Endothelial cell of umbilical vein (primary cell): ENCODE measurements at regions not wholly inside any gene's neighbourhood (a gene's known extent, or its start where the extent isn't known, plus 50 kb on each side); places are given as distances from the start of the nearest gene placed in this dataset.

ENCODE experiments used
- BruUV-seq: library from RNA; stranded (reverse); fragments of 400-500 nt; replicated peaks from 2 replicates; lab custom pipeline; 2021; lab: Mats Ljungman, UMichigan
- CTCF ChIA-PET: fragments of 300-600, 350-600 bp; sonication (Branson Sonifier 250); formaldehyde crosslinking; loops from one replicate; lab custom pipeline; 2021; ENCODE audit warnings: antibody characterized with exemption, inconsistent platforms; lab: Charles Lee
- POLR2A ChIA-PET: fragments of 300-600, 350-600 bp; sonication (Branson Sonifier 250); formaldehyde crosslinking; loops from one replicate; lab custom pipeline; 2021; ENCODE audit warnings: antibody characterized with exemption, inconsistent platforms; lab: Charles Lee
- DNase-seq: peaks from one replicate; pipeline ENCODE4 v3.0.0-alpha.2; 2011; ENCODE audit warnings: low read depth, low spot score
- FAIRE-seq: peaks from 2 replicates; lab custom pipeline; 2011; peaks lifted over from hg19 to GRCh38; lab: Jason Lieb, UNC
- H2AFZ ChIP-seq: 2 replicates; pipeline ENCODE4 v1.6.0; 2012; ENCODE audit warnings: low read depth, low read length, control low read depth, inconsistent platforms
- H3K27ac ChIP-seq: 2 replicates; pipeline ENCODE4 v1.5.1; 2011; ENCODE audit warnings: low read depth, mild to moderate bottlenecking, control low read depth, low read length, moderate library complexity; ENCODE audit not compliant: insufficient read depth
- H3K27me3 ChIP-seq, 2 experiments: 2 replicates each; pipeline versions ENCODE4 v1.6.0 to v1.6.1; 2011; ENCODE audit warnings: low read length in 2 of 2, mixed read lengths in 1 of 2; ENCODE audit not compliant: control insufficient read depth in 2 of 2, insufficient read depth in 2 of 2
- H3K36me3 ChIP-seq, 2 experiments: 2 replicates in 1 of 2; 3 replicates in 1 of 2; pipeline ENCODE4 v1.5.1; 2011; ENCODE audit warnings: low read length in 2 of 2, mild to moderate bottlenecking in 1 of 2, moderate library complexity in 1 of 2; ENCODE audit not compliant: control insufficient read depth in 2 of 2, insufficient read depth in 2 of 2; ENCODE audit errors: extremely low read depth in 1 of 2
- H3K4me1 ChIP-seq: 3 replicates; pipeline ENCODE4 v1.5.1; 2011; ENCODE audit warnings: mild to moderate bottlenecking, low read length; ENCODE audit not compliant: control insufficient read depth, insufficient read depth; ENCODE audit errors: extremely low read depth
- H3K4me2 ChIP-seq: 2 replicates; pipeline ENCODE4 v1.6.1; 2011; ENCODE audit warnings: low read length, control low read depth, mixed read lengths; ENCODE audit not compliant: insufficient read depth
- H3K4me3 ChIP-seq, 3 experiments: fragments of 200-600 bp in 1 of 3; sonication (generic), shearing (Covaris generic) in 1 of 3; replicated peaks in 1 of 3; 2 replicates each; pipeline ENCODE4 v1.5.1; 2011 to 2016; ENCODE audit warnings: control low read depth in 3 of 3, low read length in 3 of 3, mild to moderate bottlenecking in 2 of 3, inconsistent platforms in 1 of 3, low read depth in 1 of 3, moderate library complexity in 1 of 3; ENCODE audit not compliant: insufficient read depth in 1 of 3
- H3K79me2 ChIP-seq: 2 replicates; pipeline ENCODE4 v1.6.0; 2012; ENCODE audit warnings: low read length, inconsistent platforms; ENCODE audit not compliant: control insufficient read depth, insufficient read depth
- H3K9ac ChIP-seq: replicated peaks from 2 replicates; pipeline ENCODE3; 2011; ENCODE audit warnings: low read length, control low read depth; ENCODE audit not compliant: insufficient read depth; ENCODE audit errors: extremely low read depth
- H3K9me1 ChIP-seq: replicated peaks from 3 replicates; pipeline ENCODE4 v1.6.0; 2011; ENCODE audit warnings: mild to moderate bottlenecking, low read length; ENCODE audit not compliant: control insufficient read depth, insufficient read depth; ENCODE audit errors: extremely low read depth
- H3K9me3 ChIP-seq: replicated peaks from 2 replicates; pipeline ENCODE4 v1.5.1; 2012; ENCODE audit warnings: low read length, inconsistent platforms; ENCODE audit not compliant: control insufficient read depth, insufficient read depth
- H4K20me1 ChIP-seq: replicated peaks from 2 replicates; pipeline ENCODE3; 2011; ENCODE audit warnings: mild to moderate bottlenecking, low read length; ENCODE audit not compliant: control insufficient read depth, insufficient read depth; ENCODE audit errors: extremely low read depth
- CTCF ChIP-seq, 2 donors: IDR thresholded peaks; 1 replicate in 1 of 2; 2 replicates in 1 of 2; pipeline ENCODE4 v1.5.1; 2011; ENCODE audit warnings: low read length in 2 of 2, mild to moderate bottlenecking in 2 of 2, moderate library complexity in 2 of 2, control low read depth in 1 of 2, inconsistent platforms in 1 of 2, low read depth in 1 of 2; ENCODE audit not compliant: insufficient read depth in 1 of 2; ENCODE audit errors: extremely low read depth in 1 of 2
- EZH2 ChIP-seq: IDR thresholded peaks from 2 replicates; pipeline ENCODE4 v1.6.1; 2012; ENCODE audit warnings: borderline replicate concordance, low read depth, mild to moderate bottlenecking, moderate library complexity, low read length, inconsistent platforms; ENCODE audit not compliant: severe bottlenecking
- FOS ChIP-seq: IDR thresholded peaks from 2 replicates; pipeline ENCODE4 v1.6.1; 2011; ENCODE audit warnings: mild to moderate bottlenecking, low read length, moderate library complexity, borderline replicate concordance; ENCODE audit not compliant: insufficient read depth
- GATA2 ChIP-seq: IDR thresholded peaks from 2 replicates; pipeline ENCODE4 v1.7.0; 2011; ENCODE audit warnings: low read depth, mild to moderate bottlenecking, moderate library complexity, mixed read lengths, low read length; ENCODE audit not compliant: insufficient read length, insufficient read depth
- JUN ChIP-seq: IDR thresholded peaks from 2 replicates; pipeline ENCODE4 v1.6.1; 2011; ENCODE audit warnings: borderline replicate concordance, low read depth; ENCODE audit not compliant: insufficient read length, insufficient read depth
- MAX ChIP-seq: IDR thresholded peaks from 2 replicates; pipeline ENCODE4 v1.6.1; 2011; ENCODE audit not compliant: insufficient read depth, insufficient read length
- MYC ChIP-seq: IDR thresholded peaks from one replicate; pipeline ENCODE4 v1.6.1; 2011; ENCODE audit warnings: mild to moderate bottlenecking, low read depth, low read length
- POLR2A ChIP-seq: IDR thresholded peaks from 2 replicates; pipeline ENCODE4 v1.6.1; 2012; ENCODE audit warnings: low read depth, mild to moderate bottlenecking, control low read depth, low read length
- POLR2AphosphoS5 ChIP-seq: IDR thresholded peaks from 2 replicates; pipeline ENCODE4 v1.6.1; 2012; ENCODE audit warnings: low read depth, mild to moderate bottlenecking, control low read depth, low read length, moderate library complexity; ENCODE audit not compliant: insufficient read depth
- dilution Hi-C: fragments of 300-500 bp; cut with MboI; formaldehyde crosslinking; loops from one replicate; pipeline ENCODE4 v1.15.0; 2019; ENCODE audit warnings: low sequenced_read_pairs; ENCODE audit not compliant: extremely low pct_ligation_motif_present
- intact Hi-C: fragments of 100-400 bp; cut with micrococcal nuclease; formaldehyde crosslinking; loops from one replicate; pipeline ENCODE4 v1.10.0; 2022

DNA sequence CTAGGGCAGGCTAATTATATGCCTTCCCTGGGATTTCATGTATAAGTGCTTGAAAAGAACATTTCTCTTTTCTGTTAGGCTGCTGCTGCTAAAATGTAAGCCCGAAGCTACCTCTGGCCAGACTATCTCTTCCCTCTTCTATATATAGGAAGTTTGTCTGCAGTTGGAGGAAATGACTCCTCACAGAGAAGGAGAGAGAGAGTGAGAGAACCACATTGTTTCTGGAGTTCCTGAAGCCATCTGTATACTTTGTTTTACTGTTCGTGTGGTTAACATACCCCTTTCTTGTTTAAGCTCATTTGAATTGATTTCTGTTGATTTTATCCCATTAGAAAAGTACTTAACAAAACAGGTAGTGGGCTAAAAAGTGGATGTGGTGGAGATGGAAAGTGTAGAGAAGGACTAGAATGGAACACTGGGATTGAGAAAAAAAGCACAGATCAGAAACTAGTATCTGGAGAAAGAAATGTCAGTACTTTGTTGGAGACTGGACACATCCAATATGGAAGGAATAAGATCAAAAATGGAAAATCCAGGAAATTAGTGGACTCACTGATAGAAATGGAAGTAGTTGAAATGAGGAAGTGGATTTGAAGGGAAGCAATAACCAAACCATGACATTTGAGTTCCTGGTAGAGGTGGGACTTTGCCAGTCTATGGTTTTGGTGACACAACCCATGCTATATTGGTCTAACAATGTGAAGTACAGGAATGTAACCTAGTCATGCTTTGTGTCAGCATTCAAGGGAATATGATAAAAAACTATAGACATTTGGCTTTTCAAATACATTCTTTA, 112.6 kb downstream of the TMA16 start:
- no peak overlapping the region for H3K4me2 ChIP-seq
- BruUV-seq: no TSS peak
- POLR2A ChIA-PET: no interaction called here
- no peak overlapping the region for H3K9ac ChIP-seq
- H3K4me3 ChIP-seq: no peak overlapping the region
- DNase-seq: no peak
- no peaks in the 10 kb centered on the region for H4K20me1 ChIP-seq
- FAIRE-seq: no peak
- no peaks in the 10 kb centered on the region for H3K27me3 ChIP-seq
- H3K27ac ChIP-seq: no peak overlapping the region
- H3K9me3 ChIP-seq: no peaks in the 10 kb centered on the region
- no peaks in the 10 kb centered on the region for H3K4me1 ChIP-seq
- no peak overlapping the region for H2AFZ ChIP-seq
- no peaks in the 10 kb centered on the region for H3K79me2 ChIP-seq
- dilution Hi-C loops: no loop called here
- TF ChIP-seq EZH2: no peak
- no peak for TF ChIP-seq CTCF (IDR thresholded peaks at IDR 0.05; ENCODE audit: extremely low read depth in 1 of 2, insufficient read depth in 1 of 2, low read depth in 1 of 2, low read length in 2 of 2)
- H3K9me1 ChIP-seq: no peaks in the 10 kb centered on the region
- CTCF ChIA-PET: no interaction called here
- no peaks in the 10 kb centered on the region for H3K36me3 ChIP-seq
- intact Hi-C loops: no loop called here

GRCh38 chr4:163609019-163609418, 114.5 kb downstream of the TMA16 start:
- ChIA-PET CTCF (no interaction called here), POLR2A (no interaction called here)
- FAIRE-seq: no peak
- no TSS peak for BruUV-seq
- Histone ChIP-seq H3K27me3 (no peaks in the 10 kb centered on the region), H3K9me3 (no peaks in the 10 kb centered on the region), H3K27ac (no peak overlapping the region), H4K20me1 (no peaks in the 10 kb centered on the region), H3K9me1 (no peaks in the 10 kb centered on the region), H3K4me1 (no peaks in the 10 kb centered on the region), H2AFZ (no peak overlapping the region), H3K36me3 (no peaks in the 10 kb centered on the region), H3K79me2 (no peaks in the 10 kb centered on the region), H3K4me2 (no peak overlapping the region), H3K4me3 (no peak overlapping the region), H3K9ac (no peak overlapping the region)
- dilution Hi-C loops (no loop called here), intact Hi-C loops (no loop called here)
- no peak for DNase-seq
- TF ChIP-seq JUN: no peak
- no peak for TF ChIP-seq FOS
- TF ChIP-seq POLR2A: no peak
- no peak for TF ChIP-seq CTCF (IDR thresholded peaks at IDR 0.05; ENCODE audit: extremely low read depth in 1 of 2, insufficient read depth in 1 of 2, low read depth in 1 of 2, low read length in 2 of 2)
- no peak for TF ChIP-seq GATA2
- TF ChIP-seq EZH2: no peak
- TF ChIP-seq POLR2AphosphoS5: no peak
- TF ChIP-seq MAX: no peak
- TF ChIP-seq MYC: no peak
